ENCODE measurements at regions not wholly inside any gene's neighbourhood (a gene's known extent, or its start where the extent isn't known, plus 50 kb on each side); places are given as distances from the start of the nearest gene placed in this dataset.

DNA sequence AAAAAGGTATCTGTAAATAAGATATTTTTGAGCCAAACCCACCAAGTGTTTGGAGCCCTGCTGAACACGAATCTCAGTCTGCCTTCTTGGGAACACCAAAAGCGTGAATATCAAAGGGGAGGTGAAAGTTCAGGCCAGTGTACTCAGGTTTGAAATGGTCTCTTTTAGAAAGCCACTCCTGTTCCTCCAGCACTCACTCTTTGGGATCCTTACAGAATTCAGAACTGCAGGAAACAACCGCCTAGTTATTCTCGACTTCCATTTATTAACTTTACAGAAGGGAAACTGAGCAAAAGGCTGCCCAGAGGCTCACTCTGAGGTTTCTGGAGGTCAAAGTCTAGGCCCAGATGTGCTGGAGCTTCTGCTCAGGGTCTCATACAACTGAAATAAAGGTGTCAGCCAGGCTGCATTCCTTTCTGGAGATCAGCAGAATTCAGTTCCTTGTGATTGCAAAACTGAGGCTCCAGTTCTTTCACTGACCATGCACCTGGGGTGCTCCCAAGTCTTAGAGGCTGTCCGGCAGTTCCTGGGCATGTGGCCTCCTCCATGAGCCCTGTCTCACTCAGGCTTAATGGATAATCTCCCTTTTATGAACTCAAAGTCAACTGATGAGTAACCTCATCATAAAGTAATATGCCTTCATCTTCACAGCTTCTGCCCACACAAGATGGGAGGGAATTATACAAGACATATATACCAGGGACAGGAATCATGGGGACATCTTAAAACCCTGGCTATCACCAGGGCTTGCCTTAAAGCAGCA, 65.5 kb upstream of the TNFAIP3 start:
- no peak for DNase-seq (ENCODE audit: low spot score)
- in situ Hi-C loops (cut with MboI; ENCODE audit: low sequenced_read_pairs, unreplicated experiment), result no loop called here

DNA sequence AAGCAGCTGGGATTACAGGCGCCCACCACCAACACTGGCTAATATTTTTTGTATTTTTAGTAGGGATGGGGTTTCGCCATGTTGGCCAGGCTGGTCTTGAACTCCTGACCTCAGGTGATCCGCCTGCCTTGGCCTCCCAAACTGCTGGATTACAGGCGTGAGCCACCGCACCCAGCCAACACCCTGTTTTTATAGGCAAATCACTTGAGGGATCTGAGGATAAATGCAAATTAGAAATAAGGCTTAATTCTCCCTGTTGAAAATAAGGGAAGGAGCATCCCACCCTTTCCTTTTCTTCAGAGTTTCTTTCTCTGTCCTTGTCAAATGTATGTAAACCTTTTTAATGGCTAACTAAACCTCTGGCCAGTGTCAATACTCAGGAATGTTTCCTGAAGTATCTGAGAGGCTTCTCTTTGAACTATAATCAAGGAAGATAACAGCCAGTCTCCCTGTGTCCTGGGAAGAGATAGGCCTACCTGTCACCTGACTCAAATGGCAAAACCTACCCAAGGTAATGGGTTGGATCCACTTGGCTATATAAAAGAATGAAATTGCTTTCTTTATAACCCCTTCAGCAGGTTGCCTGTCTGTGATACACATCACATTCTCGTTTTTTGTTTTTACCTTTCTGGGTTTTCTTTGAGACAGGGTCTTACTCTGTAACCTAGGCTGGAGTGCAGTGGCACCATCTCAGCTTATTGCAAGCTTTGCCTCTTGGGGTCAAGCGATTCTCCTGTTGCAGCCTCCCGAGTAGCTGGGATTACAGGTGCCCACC, 64.5 kb upstream of the TNFAIP3 start:
- TF ChIP-seq, protein P1, sequence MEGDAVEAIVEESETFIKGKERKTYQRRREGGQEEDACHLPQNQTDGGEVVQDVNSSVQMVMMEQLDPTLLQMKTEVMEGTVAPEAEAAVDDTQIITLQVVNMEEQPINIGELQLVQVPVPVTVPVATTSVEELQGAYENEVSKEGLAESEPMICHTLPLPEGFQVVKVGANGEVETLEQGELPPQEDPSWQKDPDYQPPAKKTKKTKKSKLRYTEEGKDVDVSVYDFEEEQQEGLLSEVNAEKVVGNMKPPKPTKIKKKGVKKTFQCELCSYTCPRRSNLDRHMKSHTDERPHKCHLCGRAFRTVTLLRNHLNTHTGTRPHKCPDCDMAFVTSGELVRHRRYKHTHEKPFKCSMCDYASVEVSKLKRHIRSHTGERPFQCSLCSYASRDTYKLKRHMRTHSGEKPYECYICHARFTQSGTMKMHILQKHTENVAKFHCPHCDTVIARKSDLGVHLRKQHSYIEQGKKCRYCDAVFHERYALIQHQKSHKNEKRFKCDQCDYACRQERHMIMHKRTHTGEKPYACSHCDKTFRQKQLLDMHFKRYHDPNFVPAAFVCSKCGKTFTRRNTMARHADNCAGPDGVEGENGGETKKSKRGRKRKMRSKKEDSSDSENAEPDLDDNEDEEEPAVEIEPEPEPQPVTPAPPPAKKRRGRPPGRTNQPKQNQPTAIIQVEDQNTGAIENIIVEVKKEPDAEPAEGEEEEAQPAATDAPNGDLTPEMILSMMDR (IDR thresholded peaks at IDR 0.05; ENCODE audit: borderline replicate concordance, control extremely low read depth, extremely low read depth, insufficient read depth, missing control alignments), result no peak
- in situ Hi-C loops (cut with MboI; ENCODE audit: low sequenced_read_pairs, unreplicated experiment), result no loop called here

More for the DNA sequence above, 65.5 kb upstream of the TNFAIP3 start:
- TF ChIP-seq, protein P1 (IDR thresholded peaks at IDR 0.05; ENCODE audit: borderline replicate concordance, control extremely low read depth, extremely low read depth, insufficient read depth, missing control alignments), result no peak

GRCh38 chr6:137804637-137805036, 62.4 kb upstream of the TNFAIP3 start:
- TF ChIP-seq, protein P1 (IDR thresholded peaks at IDR 0.05; ENCODE audit: borderline replicate concordance, control extremely low read depth, extremely low read depth, insufficient read depth, missing control alignments), result no peak
- in situ Hi-C loops (cut with MboI; ENCODE audit: low sequenced_read_pairs, unreplicated experiment), result no loop called here
- DNase-seq (ENCODE audit: low spot score), result no peak

More for the DNA sequence above, 64.5 kb upstream of the TNFAIP3 start:
- DNase-seq (ENCODE audit: low spot score), result no peak

DNA sequence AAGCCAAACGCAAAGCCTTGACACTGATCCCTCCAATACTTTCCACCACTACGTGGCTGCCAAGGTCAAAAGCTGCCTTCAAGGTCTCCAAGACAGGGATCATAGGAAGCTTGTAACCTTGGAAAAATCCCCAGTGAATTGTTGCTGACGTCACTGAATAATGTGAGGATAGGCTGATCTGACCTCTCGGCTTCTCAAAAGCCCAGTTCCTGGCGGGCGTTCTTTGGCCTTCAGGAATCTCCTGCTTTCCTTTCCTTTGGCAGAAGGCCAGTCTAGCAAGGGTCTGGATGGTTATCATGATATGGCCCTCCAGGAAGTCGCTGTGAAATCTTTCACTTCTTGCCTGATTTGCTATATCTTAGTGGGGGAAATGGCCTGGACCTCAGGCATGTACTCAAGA, 61.4 kb upstream of the TNFAIP3 start:
- in situ Hi-C loops (cut with MboI; ENCODE audit: low sequenced_read_pairs, unreplicated experiment), result no loop called here
- no peak for DNase-seq (ENCODE audit: low spot score)
- TF ChIP-seq, protein P1 (IDR thresholded peaks at IDR 0.05; ENCODE audit: borderline replicate concordance, control extremely low read depth, extremely low read depth, insufficient read depth, missing control alignments), result no peak

DNA sequence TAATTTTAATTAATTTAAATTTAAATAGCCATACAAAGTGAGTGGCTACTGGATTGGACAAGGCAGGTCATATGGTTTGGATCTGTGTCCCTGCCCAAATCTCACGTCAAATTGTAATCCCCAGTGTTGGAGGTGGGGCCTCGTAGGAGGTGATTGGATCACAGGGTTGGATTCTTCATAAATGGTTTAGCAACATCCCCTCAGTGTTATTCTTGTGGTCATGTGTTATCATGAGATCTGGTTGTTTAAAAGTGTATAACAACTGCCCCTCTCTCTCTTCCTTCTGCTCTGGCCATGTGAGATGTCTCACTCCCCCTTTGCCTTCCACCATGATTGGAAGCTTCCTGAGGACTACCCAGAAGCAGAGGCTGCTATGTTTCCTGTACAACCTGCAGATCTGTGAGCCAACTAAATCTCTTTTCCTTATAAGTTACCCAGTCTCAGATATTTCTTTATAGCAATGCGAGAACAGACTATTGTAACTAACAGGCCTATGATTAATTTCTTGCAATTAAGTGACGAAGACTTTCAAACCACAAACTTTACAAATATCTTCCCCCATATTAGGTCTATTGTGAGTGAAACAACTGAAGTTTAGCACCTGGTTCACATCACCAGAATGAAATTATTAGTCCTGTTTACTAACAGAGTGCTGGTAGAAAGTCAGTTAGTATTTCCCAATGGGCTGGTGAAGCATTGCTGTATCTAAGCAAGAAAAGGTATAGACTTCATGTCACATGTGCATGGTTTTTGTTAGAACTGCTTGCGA, 60.0 kb upstream of the TNFAIP3 start:
- TF ChIP-seq, protein P1 (IDR thresholded peaks at IDR 0.05; ENCODE audit: borderline replicate concordance, control extremely low read depth, extremely low read depth, insufficient read depth, missing control alignments), result no peak
- DNase-seq (ENCODE audit: low spot score), result no peak
- in situ Hi-C loops (cut with MboI; ENCODE audit: low sequenced_read_pairs, unreplicated experiment), result no loop called here

DNA sequence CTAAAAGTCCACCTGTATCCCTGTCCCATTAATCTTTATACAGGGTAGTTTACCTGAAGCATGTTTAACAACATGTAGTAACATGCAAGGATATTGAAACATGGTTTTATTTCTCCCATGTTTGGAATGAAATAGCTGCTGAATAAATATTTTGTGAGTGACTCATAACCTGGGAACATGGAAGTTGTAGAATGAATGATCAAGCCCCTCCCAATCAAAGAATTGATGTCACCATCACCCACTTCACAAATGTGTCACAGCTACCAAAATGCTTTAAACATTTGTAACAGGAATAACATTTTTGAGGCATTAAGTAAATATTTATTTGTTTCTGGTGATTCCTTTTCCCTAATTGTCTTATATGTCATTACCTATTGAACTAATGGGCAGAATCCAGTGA, 58.9 kb upstream of the TNFAIP3 start:
- no peak for DNase-seq (ENCODE audit: low spot score)
- TF ChIP-seq, protein P1 (IDR thresholded peaks at IDR 0.05; ENCODE audit: borderline replicate concordance, control extremely low read depth, extremely low read depth, insufficient read depth, missing control alignments), result no peak
- in situ Hi-C loops (cut with MboI; ENCODE audit: low sequenced_read_pairs, unreplicated experiment), result no loop called here

All from GM13976 (cell line).